IMR-90 (cell line): ENCODE measurements at regions not wholly inside any gene's neighbourhood (a gene's known extent, or its start where the extent isn't known, plus 50 kb on each side); places are given as distances from the start of the nearest gene placed in this dataset.

Source experiments
- ATAC-seq: fragments of 200-7000 bp; cut with Tn5 transposase; 2 replicates; pipeline ENCODE4 v1.9.1; 2020; ENCODE audit warnings: low read depth, mild to moderate bottlenecking, moderate library complexity
- BruUV-seq: library from RNA; stranded (reverse); fragments of 400-500 nt; replicated peaks from 2 replicates; lab custom pipeline; 2021; lab: Mats Ljungman, UMichigan
- CTCF ChIA-PET: fragments of 300-600 bp; formaldehyde crosslinking; extraction: SDS; loops from one replicate; lab custom pipeline; 2021; ENCODE audit warnings: antibody characterized with exemption; lab: Yijun Ruan, JAX
- POLR2A ChIA-PET: fragments of 300-600 bp; sonication (Branson Sonifier 250); formaldehyde crosslinking; loops from one replicate; lab custom pipeline; 2022; ENCODE audit warnings: antibody characterized with exemption; ENCODE audit not compliant: unreplicated experiment; lab: Charles Lee
- DNase-seq: peaks from one replicate; pipeline ENCODE4 v3.0.0; 2013
- H2AFZ ChIP-seq: replicated peaks from 2 replicates; pipeline ENCODE3; 2013; ENCODE audit warnings: low read length, mild to moderate bottlenecking; ENCODE audit not compliant: poor library complexity
- H2AK5ac ChIP-seq: 2 replicates; pipeline ENCODE4 v1.6.1; 2013; ENCODE audit warnings: low read depth, low read length, inconsistent platforms
- H2AK9ac ChIP-seq: replicated peaks from 2 replicates; pipeline ENCODE3; 2013; ENCODE audit warnings: mild to moderate bottlenecking, low read depth, low read length, moderate library complexity; ENCODE audit not compliant: poor library complexity
- H2BK120ac ChIP-seq: 2 replicates; pipeline ENCODE4 v1.6.1; 2013; ENCODE audit warnings: low read depth, low read length, inconsistent platforms
- H2BK15ac ChIP-seq: 3 replicates; pipeline ENCODE4 v1.6.1; 2013; ENCODE audit warnings: low read depth, low read length, inconsistent platforms
- H2BK20ac ChIP-seq: 2 replicates; pipeline ENCODE4 v1.6.1; 2013; ENCODE audit warnings: low read depth, mild to moderate bottlenecking, inconsistent platforms, low read length, moderate library complexity
- H2BK5ac ChIP-seq: 2 replicates; pipeline ENCODE4 v1.6.1; 2013; ENCODE audit warnings: mild to moderate bottlenecking, low read depth, low read length, inconsistent platforms; ENCODE audit not compliant: poor library complexity, severe bottlenecking
- H3K14ac ChIP-seq: replicated peaks from 2 replicates; pipeline ENCODE4 v1.6.1; 2013; ENCODE audit warnings: low read depth, low read length, inconsistent platforms
- H3K18ac ChIP-seq: 2 replicates; pipeline ENCODE4 v1.6.1; 2013; ENCODE audit warnings: low read depth, low read length, control low read depth
- H3K23ac ChIP-seq: 2 replicates; pipeline ENCODE4 v1.6.1; 2013; ENCODE audit warnings: low read depth, low read length, inconsistent platforms
- H3K27ac ChIP-seq: 2 replicates; pipeline ENCODE4 v1.5.1; 2013; ENCODE audit warnings: mild to moderate bottlenecking, control low read depth, low read length; ENCODE audit not compliant: insufficient read depth
- H3K27me3 ChIP-seq: 2 replicates; pipeline ENCODE4 v1.6.1; 2013; ENCODE audit warnings: low read length; ENCODE audit not compliant: control insufficient read depth, insufficient read depth
- H3K36me3 ChIP-seq: 2 replicates; pipeline ENCODE4 v1.6.1; 2013; ENCODE audit warnings: low read length, mixed read lengths; ENCODE audit not compliant: control insufficient read depth, insufficient read depth
- H3K4ac ChIP-seq: 2 replicates; pipeline ENCODE4 v1.6.1; 2013; ENCODE audit warnings: low read depth, low read length, inconsistent platforms
- H3K4me1 ChIP-seq: 2 replicates; pipeline ENCODE4 v1.6.1; 2013; ENCODE audit warnings: low read length, mixed read lengths; ENCODE audit not compliant: control insufficient read depth, insufficient read depth
- H3K4me2 ChIP-seq: 2 replicates; pipeline ENCODE4 v1.6.1; 2013; ENCODE audit warnings: low read depth, mild to moderate bottlenecking, control low read depth, low read length, moderate library complexity
- H3K4me3 ChIP-seq: 2 replicates; pipeline ENCODE4 v1.5.1; 2013; ENCODE audit warnings: low read depth, mild to moderate bottlenecking, control low read depth, low read length, moderate library complexity; ENCODE audit not compliant: insufficient read depth
- H3K56ac ChIP-seq: 2 replicates; pipeline ENCODE4 v1.6.1; 2013; ENCODE audit warnings: low read length, inconsistent platforms; ENCODE audit not compliant: insufficient read depth; ENCODE audit errors: extremely low read depth
- H3K79me1 ChIP-seq, 2 experiments: 2 replicates each; pipeline ENCODE4 v1.6.1; 2013; ENCODE audit warnings: low read length in 2 of 2, inconsistent platforms in 1 of 2, low read depth in 1 of 2
- H3K9ac ChIP-seq: 2 replicates; pipeline ENCODE4 v1.6.1; 2013; ENCODE audit warnings: low read depth, low read length, control low read depth
- H3K9me1 ChIP-seq: 2 replicates; pipeline ENCODE4 v1.6.1; 2013; ENCODE audit warnings: low read length, inconsistent platforms; ENCODE audit not compliant: insufficient read depth
- H3K9me3 ChIP-seq: 2 replicates; pipeline ENCODE4 v1.6.1; 2013; ENCODE audit warnings: low read length; ENCODE audit not compliant: control insufficient read depth, insufficient read depth
- H4K20me1 ChIP-seq: 2 replicates; pipeline ENCODE4 v1.6.1; 2013; ENCODE audit warnings: low read length, inconsistent platforms; ENCODE audit not compliant: insufficient read depth
- H4K5ac ChIP-seq: 2 replicates; pipeline ENCODE4 v1.6.1; 2013; ENCODE audit warnings: mild to moderate bottlenecking, low read depth, low read length, control low read depth
- H4K8ac ChIP-seq, 2 experiments: 2 replicates each; pipeline ENCODE4 v1.6.1; 2013; ENCODE audit warnings: low read depth in 2 of 2, low read length in 2 of 2, control low read depth in 1 of 2, inconsistent platforms in 1 of 2
- H4K91ac ChIP-seq: 2 replicates; pipeline ENCODE4 v1.6.1; 2013; ENCODE audit warnings: low read depth, low read length, inconsistent platforms; ENCODE audit not compliant: insufficient read depth
- BHLHE40 ChIP-seq: fragments of 150-350 bp; IDR thresholded peaks from 2 replicates; pipeline ENCODE4 v1.6.1; 2016; ENCODE audit warnings: mild to moderate bottlenecking, low read depth, low read length
- CEBPB ChIP-seq: IDR thresholded peaks from 2 replicates; pipeline ENCODE4 v1.6.1; 2012; ENCODE audit warnings: low read depth, low read length, improper control_type of control experiment
- CHD1 ChIP-seq: IDR thresholded peaks from 2 replicates; pipeline ENCODE4 v1.6.1; 2012; ENCODE audit warnings: low read depth, low read length, improper control_type of control experiment
- FOS ChIP-seq: fragments of 150-350 bp; IDR thresholded peaks from 2 replicates; pipeline ENCODE4 v1.6.1; 2016; ENCODE audit warnings: low read depth, low read length
- MAFK ChIP-seq: IDR thresholded peaks from 2 replicates; pipeline ENCODE4 v1.6.1; 2012; ENCODE audit warnings: low read depth, low read length, improper control_type of control experiment
- MAZ ChIP-seq: IDR thresholded peaks from 2 replicates; pipeline ENCODE4 v1.6.1; 2012; ENCODE audit warnings: low read depth, mild to moderate bottlenecking, low read length, improper control_type of control experiment, moderate library complexity, borderline replicate concordance
- MXI1 ChIP-seq: IDR thresholded peaks from 2 replicates; pipeline ENCODE4 v1.6.1; 2012; ENCODE audit warnings: low read depth, mild to moderate bottlenecking, low read length, moderate library complexity, borderline replicate concordance
- NFE2L2 ChIP-seq: fragments of 150-350 bp; IDR thresholded peaks from 2 replicates; pipeline ENCODE4 v1.6.1; 2016; ENCODE audit warnings: low read depth, mild to moderate bottlenecking, low read length
- POLR2A ChIP-seq: IDR thresholded peaks from 2 replicates; pipeline ENCODE4 v1.6.1; 2012; ENCODE audit warnings: mild to moderate bottlenecking, low read depth, low read length
- RAD21 ChIP-seq: IDR thresholded peaks from 2 replicates; pipeline ENCODE4 v1.6.1; 2012; ENCODE audit warnings: low read length, improper control_type of control experiment
- RCOR1 ChIP-seq: IDR thresholded peaks from 2 replicates; pipeline ENCODE4 v1.6.1; 2012; ENCODE audit warnings: mild to moderate bottlenecking, low read length, improper control_type of control experiment; ENCODE audit not compliant: insufficient replicate concordance
- RFX5 ChIP-seq: IDR thresholded peaks from 2 replicates; pipeline ENCODE4 v1.8.0; 2012; ENCODE audit warnings: low read depth, mild to moderate bottlenecking, low read length, moderate library complexity
- SMC3 ChIP-seq: fragments of 150-350 bp; IDR thresholded peaks from 2 replicates; pipeline ENCODE4 v1.6.1; 2016; ENCODE audit warnings: low read depth, mild to moderate bottlenecking, antibody characterized with exemption, low read length, moderate library complexity
- WGBS, 2 experiments: methylation state at CpG; one replicate each; pipeline versions ENCODE4 v1.1.5 to v1.1.7; 2013; ENCODE audit warnings: missing lambda C conversion rate in 2 of 2; ENCODE audit not compliant: insufficient read length in 1 of 2; ENCODE audit errors: extremely low coverage in 2 of 2; 5-methylcytosine and 5-hydroxymethylcytosine counted together
- dilution Hi-C: fragments of 300-500 bp; cut with HindIII; formaldehyde crosslinking; loops from one replicate; pipeline ENCODE4 v1.14.3; 2018; ENCODE audit warnings: low sequenced_read_pairs; ENCODE audit not compliant: unreplicated experiment
- in situ Hi-C: fragments of 300-500 bp; cut with MboI; formaldehyde crosslinking; loops from 3 replicates; pipeline ENCODE4 v1.14.3; 2019; ENCODE audit warnings: low sequenced_read_pairs, inconsistent platforms, mixed read lengths
- intact Hi-C: fragments of 100-400 bp; cut with micrococcal nuclease; formaldehyde crosslinking; loops from 2 replicates; pipeline ENCODE4 v1.10.0; 2022
- TF ChIP-seq, protein P1 (sequence below): conservative IDR thresholded peaks from 2 replicates; pipeline ENCODE4 v1.5.1; 2012; ENCODE audit warnings: mild to moderate bottlenecking, low read depth, low read length, improper control_type of control experiment
- TF ChIP-seq, protein P2 (sequence below): fragments of 150-350 bp; IDR thresholded peaks from 2 replicates; pipeline ENCODE4 v1.6.1; 2017; ENCODE audit warnings: mild to moderate bottlenecking, antibody characterized with exemption, low read length, low read depth
- TF ChIP-seq, protein P3 (sequence below): fragments of 150-350 bp; IDR thresholded peaks from 2 replicates; pipeline ENCODE4 v1.6.1; 2016; ENCODE audit warnings: low read depth, mild to moderate bottlenecking, low read length, moderate library complexity, borderline replicate concordance

DNA sequence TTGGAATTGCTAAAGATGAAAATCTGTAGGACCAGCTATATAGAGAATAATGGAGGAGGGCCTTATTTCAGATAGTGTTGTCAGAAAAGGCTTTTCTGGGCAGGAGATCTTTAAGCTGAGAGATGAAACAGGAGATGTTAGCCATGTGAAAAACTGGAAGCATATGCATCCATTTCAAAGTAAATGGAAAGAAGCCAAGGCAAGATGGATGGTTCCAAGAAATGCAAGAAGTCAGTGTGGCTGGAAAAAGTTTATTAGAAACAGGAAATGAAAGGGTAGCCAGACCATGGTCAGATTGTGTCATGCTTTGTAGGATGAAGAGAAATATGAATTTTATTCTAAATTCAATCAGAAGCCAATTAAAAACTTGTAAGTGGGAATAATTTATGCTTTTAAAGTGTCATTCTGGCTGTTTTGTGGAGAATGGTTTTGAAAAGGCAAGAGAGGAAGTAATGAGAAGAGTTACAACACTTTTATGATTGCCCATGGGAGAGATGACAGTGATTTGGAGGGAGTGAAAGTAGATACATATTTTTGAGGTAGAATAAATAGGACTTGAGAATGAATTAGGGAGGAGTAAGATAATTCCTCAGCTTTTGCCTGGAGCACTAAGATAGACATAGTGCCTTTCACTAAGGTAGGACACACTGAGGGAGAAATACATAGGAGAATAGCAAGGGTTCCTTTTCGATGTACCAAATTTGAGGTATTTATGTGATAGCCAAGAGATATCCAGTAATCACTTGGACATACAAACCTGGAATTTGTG lies 620.1 kb downstream of the HTR1B start:
- dilution Hi-C loops, result no loop called here
- no peak for ATAC-seq

More for the DNA sequence above, 620.1 kb downstream of the HTR1B start:
- no peak overlapping the region for H3K4ac ChIP-seq
- H3K36me3 ChIP-seq, result no peaks in the 10 kb centered on the region
- no TSS peak for BruUV-seq
- no peak overlapping the region for H2BK5ac ChIP-seq
- POLR2A ChIA-PET, result no interaction called here
- no peak overlapping the region for H2BK120ac ChIP-seq
- H2BK15ac ChIP-seq, result no peak overlapping the region
- H3K23ac ChIP-seq, result no peak overlapping the region
- no peak overlapping the region for H3K14ac ChIP-seq
- H3K27me3 ChIP-seq, result no peaks in the 10 kb centered on the region
- no peak overlapping the region for H2AFZ ChIP-seq
- H3K27ac ChIP-seq, result no peak overlapping the region
- H3K4me1 ChIP-seq, result no peaks in the 10 kb centered on the region
- H3K18ac ChIP-seq, result no peak overlapping the region
- no peak for TF ChIP-seq RCOR1
- no peak for TF ChIP-seq NFE2L2
- TF ChIP-seq, protein P1, sequence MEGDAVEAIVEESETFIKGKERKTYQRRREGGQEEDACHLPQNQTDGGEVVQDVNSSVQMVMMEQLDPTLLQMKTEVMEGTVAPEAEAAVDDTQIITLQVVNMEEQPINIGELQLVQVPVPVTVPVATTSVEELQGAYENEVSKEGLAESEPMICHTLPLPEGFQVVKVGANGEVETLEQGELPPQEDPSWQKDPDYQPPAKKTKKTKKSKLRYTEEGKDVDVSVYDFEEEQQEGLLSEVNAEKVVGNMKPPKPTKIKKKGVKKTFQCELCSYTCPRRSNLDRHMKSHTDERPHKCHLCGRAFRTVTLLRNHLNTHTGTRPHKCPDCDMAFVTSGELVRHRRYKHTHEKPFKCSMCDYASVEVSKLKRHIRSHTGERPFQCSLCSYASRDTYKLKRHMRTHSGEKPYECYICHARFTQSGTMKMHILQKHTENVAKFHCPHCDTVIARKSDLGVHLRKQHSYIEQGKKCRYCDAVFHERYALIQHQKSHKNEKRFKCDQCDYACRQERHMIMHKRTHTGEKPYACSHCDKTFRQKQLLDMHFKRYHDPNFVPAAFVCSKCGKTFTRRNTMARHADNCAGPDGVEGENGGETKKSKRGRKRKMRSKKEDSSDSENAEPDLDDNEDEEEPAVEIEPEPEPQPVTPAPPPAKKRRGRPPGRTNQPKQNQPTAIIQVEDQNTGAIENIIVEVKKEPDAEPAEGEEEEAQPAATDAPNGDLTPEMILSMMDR, result no peak
- TF ChIP-seq MAZ, result no peak
- TF ChIP-seq, protein P2, sequence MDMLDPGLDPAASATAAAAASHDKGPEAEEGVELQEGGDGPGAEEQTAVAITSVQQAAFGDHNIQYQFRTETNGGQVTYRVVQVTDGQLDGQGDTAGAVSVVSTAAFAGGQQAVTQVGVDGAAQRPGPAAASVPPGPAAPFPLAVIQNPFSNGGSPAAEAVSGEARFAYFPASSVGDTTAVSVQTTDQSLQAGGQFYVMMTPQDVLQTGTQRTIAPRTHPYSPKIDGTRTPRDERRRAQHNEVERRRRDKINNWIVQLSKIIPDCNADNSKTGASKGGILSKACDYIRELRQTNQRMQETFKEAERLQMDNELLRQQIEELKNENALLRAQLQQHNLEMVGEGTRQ, result no peak
- TF ChIP-seq FOS, result no peak
- TF ChIP-seq MXI1, result no peak
- no peak for TF ChIP-seq RFX5
- TF ChIP-seq BHLHE40, result no peak
- TF ChIP-seq POLR2A, result no peak
- TF ChIP-seq CHD1, result no peak
- no peak for TF ChIP-seq RAD21
- TF ChIP-seq SMC3, result no peak
- TF ChIP-seq MAFK, result no peak
- no peak for TF ChIP-seq CEBPB
- TF ChIP-seq, protein P3, sequence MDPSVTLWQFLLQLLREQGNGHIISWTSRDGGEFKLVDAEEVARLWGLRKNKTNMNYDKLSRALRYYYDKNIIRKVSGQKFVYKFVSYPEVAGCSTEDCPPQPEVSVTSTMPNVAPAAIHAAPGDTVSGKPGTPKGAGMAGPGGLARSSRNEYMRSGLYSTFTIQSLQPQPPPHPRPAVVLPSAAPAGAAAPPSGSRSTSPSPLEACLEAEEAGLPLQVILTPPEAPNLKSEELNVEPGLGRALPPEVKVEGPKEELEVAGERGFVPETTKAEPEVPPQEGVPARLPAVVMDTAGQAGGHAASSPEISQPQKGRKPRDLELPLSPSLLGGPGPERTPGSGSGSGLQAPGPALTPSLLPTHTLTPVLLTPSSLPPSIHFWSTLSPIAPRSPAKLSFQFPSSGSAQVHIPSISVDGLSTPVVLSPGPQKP, result no peak
- no peak overlapping the region for H3K56ac ChIP-seq
- no peak overlapping the region for H4K91ac ChIP-seq
- no peak overlapping the region for H2AK5ac ChIP-seq
- no peak for DNase-seq
- no peak overlapping the region for H2BK20ac ChIP-seq
- no peak overlapping the region for H3K4me2 ChIP-seq
- H3K9me3 ChIP-seq, result 0 out of 2 replicates have a peak, but pooled peaks cover 2% of the 10 kb centered on the region
- no CpG with 5 or more reads among the region's 1 CpG for WGBS, 2 experiments
- in situ Hi-C loops (no loop called here), intact Hi-C loops (no loop called here)
- H3K9ac ChIP-seq, result no peak overlapping the region
- H3K4me3 ChIP-seq, result no peak overlapping the region
- H3K9me1 ChIP-seq, result no peaks in the 10 kb centered on the region
- no peak overlapping the region for H4K5ac ChIP-seq
- no peaks in the 10 kb centered on the region for H3K79me1 ChIP-seq
- H4K20me1 ChIP-seq, result no peaks in the 10 kb centered on the region
- CTCF ChIA-PET, result interaction anchor here (0.8 kb wide), 1 partner anchor 25 kb away, joined by 3 read pairs; no protein-coding TSS in a partner anchor
- H2AK9ac ChIP-seq, result no peak overlapping the region
- H4K8ac ChIP-seq, result no peak overlapping the region
